ENCODE measurements at regions not wholly inside any gene's neighbourhood (a gene's known extent, or its start where the extent isn't known, plus 50 kb on each side); places are given as distances from the start of the nearest gene placed in this dataset.

- ChIA-PET CTCF (interaction anchor here (0.7 to 1.3 kb wide), 2 partner anchors 17 to 506 kb away, joined by 3 to 4 read pairs; no protein-coding TSS in a partner anchor), POLR2A (no interaction called here), SMC1A (ENCODE audit: uncharacterized antibody, unreplicated experiment) (no interaction called here), RAD21 (ENCODE audit: unreplicated experiment) (no interaction called here)
- Histone ChIP-seq H3K4me2 (ENCODE audit: control insufficient read depth, insufficient read depth) (no peak overlapping the region), H3K27me3 (replicated peaks in 1 of 2; ENCODE audit: control insufficient read depth in 2 of 2, insufficient read depth in 2 of 2, low read length in 1 of 2) (no peaks in the 10 kb centered on the region; a peak in 3 of 4 replicates), H3K4me1 (ENCODE audit: control insufficient read depth, insufficient read depth, low read length) (no peaks in the 10 kb centered on the region), H4K20me1 (ENCODE audit: control insufficient read depth, insufficient read depth) (no peaks in the 10 kb centered on the region), H3K9ac (ENCODE audit: control insufficient read depth, insufficient read depth, low read length) (no peak overlapping the region), H3K9me3 (replicated peaks; ENCODE audit: control insufficient read depth, insufficient read depth, low read length) (no peaks in the 10 kb centered on the region), H3K27ac (ENCODE audit: control insufficient read depth, insufficient read depth) (no peak overlapping the region), H3K4me3 (no peak overlapping the region), H2AFZ (ENCODE audit: control insufficient read depth, low read depth, low read length) (no peak overlapping the region), H3K36me3 (ENCODE audit: control insufficient read depth in 2 of 2, insufficient read depth in 2 of 2, low read length in 1 of 2) (no peaks in the 10 kb centered on the region), H3K79me2 (ENCODE audit: control insufficient read depth, insufficient read depth, low read length) (no peaks in the 10 kb centered on the region)
- DNase-seq (ENCODE audit: low read depth, low spot score) (no peak), FAIRE-seq (no peak), ATAC-seq (no peak)
- in situ Hi-C loops (cut with MboI) (no loop called here), intact Hi-C loops (cut with micrococcal nuclease; ENCODE audit: unreplicated experiment) (no loop called here)
- TF ChIP-seq POLR2AphosphoS2 (IDR thresholded peaks at IDR 0.05; ENCODE audit: low read depth, low read length) (no peak), RAD51 (IDR thresholded peaks at IDR 0.05) (no peak), FOXK2 (IDR thresholded peaks at IDR 0.05) (no peak), EGR1 (IDR thresholded peaks at IDR 0.05; ENCODE audit: borderline replicate concordance in 1 of 2, low read depth in 2 of 2, low read length in 2 of 2) (no peak), RUNX3 (IDR thresholded peaks at IDR 0.05; ENCODE audit: low read length) (no peak)
- no TSS peak for BruUV-seq (replicated peaks)
These were observed 455.4 kb upstream of the TENM4 start for GRCh38 chr11:79896258-79896657.

- DNase-seq (ENCODE audit: low read depth, low spot score) (no peak), FAIRE-seq (no peak), ATAC-seq (no peak)
- no peak overlapping the region for H3K27ac ChIP-seq (ENCODE audit: control insufficient read depth, insufficient read depth)
- no peak overlapping the region for H2AFZ ChIP-seq (ENCODE audit: control insufficient read depth, low read depth, low read length)
- SMC1A ChIA-PET (ENCODE audit: uncharacterized antibody, unreplicated experiment): interaction anchor here (1.1 to 1.4 kb wide), 2 partner anchors 14 to 19 kb away, joined by 3 read pairs; no protein-coding TSS in a partner anchor
- no peaks in the 10 kb centered on the region; a peak in 3 of 4 replicates for H3K27me3 ChIP-seq (replicated peaks in 1 of 2; ENCODE audit: control insufficient read depth in 2 of 2, insufficient read depth in 2 of 2, low read length in 1 of 2)
- WGBS (ENCODE audit: insufficient coverage, insufficient replicate concordance, low lambda C conversion rate, missing lambda C conversion rate): 4% methylated on average over 3 of the region's 3 CpGs
- intact Hi-C loops (cut with micrococcal nuclease; ENCODE audit: unreplicated experiment): no loop called here
- H3K4me1 ChIP-seq (ENCODE audit: control insufficient read depth, insufficient read depth, low read length): no peaks in the 10 kb centered on the region
- H3K9me3 ChIP-seq (replicated peaks; ENCODE audit: control insufficient read depth, insufficient read depth, low read length): no peaks in the 10 kb centered on the region
- RAD21 ChIA-PET (ENCODE audit: unreplicated experiment): no interaction called here
- no peaks in the 10 kb centered on the region for H3K36me3 ChIP-seq (ENCODE audit: control insufficient read depth in 2 of 2, insufficient read depth in 2 of 2, low read length in 1 of 2)
- no peak overlapping the region for H3K4me2 ChIP-seq (ENCODE audit: control insufficient read depth, insufficient read depth)
- no TSS peak for BruUV-seq (replicated peaks)
- no peak overlapping the region for H3K4me3 ChIP-seq
- POLR2A ChIA-PET: no interaction called here
- H4K20me1 ChIP-seq (ENCODE audit: control insufficient read depth, insufficient read depth): no peaks in the 10 kb centered on the region
- H3K79me2 ChIP-seq (ENCODE audit: control insufficient read depth, insufficient read depth, low read length): no peaks in the 10 kb centered on the region
- H3K9ac ChIP-seq (ENCODE audit: control insufficient read depth, insufficient read depth, low read length): no peak overlapping the region
- in situ Hi-C loops (cut with MboI): no loop called here
- CTCF ChIA-PET: no interaction called here
- TF ChIP-seq BCL3 (IDR thresholded peaks at IDR 0.05; ENCODE audit: borderline replicate concordance, insufficient read depth, low read depth, low read length, poor library complexity, severe bottlenecking) (no peak), SREBF1 (IDR thresholded peaks at IDR 0.05; ENCODE audit: low read length) (no peak), ZNF592 (IDR thresholded peaks at IDR 0.05) (no peak), MEF2A (IDR thresholded peaks at IDR 0.05; ENCODE audit: insufficient read depth, low read depth, low read length) (no peak), ATF7 (IDR thresholded peaks at IDR 0.05; ENCODE audit: low read depth) (no peak), RUNX3 (IDR thresholded peaks at IDR 0.05; ENCODE audit: low read length) (no peak), ZBTB33 (IDR thresholded peaks at IDR 0.05) (no peak), MTA2 (IDR thresholded peaks at IDR 0.05; ENCODE audit: low read depth) (no peak)
These were observed 453.3 kb upstream of the TENM4 start for GRCh38 chr11:79894111-79894510.
